ENCODE measurements at regions not wholly inside any gene's neighbourhood (a gene's known extent, or its start where the extent isn't known, plus 50 kb on each side); places are given as distances from the start of the nearest gene placed in this dataset.
A peak's percentile ranks its signal among the peaks of the same experiment; 100 is the strongest.

DNA sequence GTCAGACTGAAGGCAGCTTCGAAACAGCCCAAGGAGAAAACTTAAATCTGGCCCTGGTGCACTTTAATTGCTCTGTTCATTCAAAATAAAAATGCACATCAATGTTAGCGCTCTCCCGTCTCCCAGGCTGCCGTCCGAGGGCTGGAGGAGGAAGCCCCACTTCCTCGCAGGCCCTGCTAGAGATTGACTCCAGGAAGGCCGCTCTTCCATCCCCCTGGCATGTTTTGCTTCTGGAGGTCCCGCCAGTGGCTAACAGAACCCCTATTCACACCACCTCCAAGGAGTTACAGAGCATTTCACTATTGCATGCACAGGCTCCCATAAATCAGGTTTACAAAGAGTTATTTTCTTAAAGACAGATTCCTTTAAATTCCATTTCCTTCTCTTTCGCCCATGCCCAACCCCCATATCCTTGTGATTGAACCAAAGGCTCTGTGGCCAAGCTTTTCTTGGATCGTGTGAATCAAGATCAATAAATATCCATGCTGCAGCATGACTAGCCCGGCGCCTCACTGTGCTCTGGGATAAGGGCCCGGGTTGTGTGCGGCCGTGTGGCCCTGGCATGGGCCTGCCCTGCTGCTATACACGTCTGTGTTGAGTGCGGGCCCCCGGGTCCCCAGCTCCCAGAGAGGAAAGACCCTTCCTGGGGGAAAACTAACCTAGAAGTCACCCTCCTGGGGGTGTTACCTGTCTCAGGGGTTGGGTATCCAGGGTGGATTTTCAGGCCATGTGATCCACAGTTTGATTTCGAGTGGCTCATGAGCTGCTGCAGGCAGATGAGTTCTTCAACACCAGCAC, 118.7 kb upstream of the GDF10 start:
- DNase-seq (ENCODE audit: low spot score in 2 of 2): no peak
- H3K4me1 ChIP-seq: peaks cover 19% of the 10 kb centered on the region
- WGBS: 93% methylated on average over 19 of the region's 19 CpGs
- no peak overlapping the region for H3K27ac ChIP-seq
- no peak overlapping the region for H3K4me3 ChIP-seq
- H3K27me3 ChIP-seq: no peaks in the 10 kb centered on the region
- no peaks in the 10 kb centered on the region for H3K36me3 ChIP-seq
- H3K9me3 ChIP-seq: no peaks in the 10 kb centered on the region
- no peak for TF ChIP-seq POLR2AphosphoS5 (IDR thresholded peaks at IDR 0.05)
- TF ChIP-seq EP300 (IDR thresholded peaks at IDR 0.05): no peak
- TF ChIP-seq, protein P1, sequence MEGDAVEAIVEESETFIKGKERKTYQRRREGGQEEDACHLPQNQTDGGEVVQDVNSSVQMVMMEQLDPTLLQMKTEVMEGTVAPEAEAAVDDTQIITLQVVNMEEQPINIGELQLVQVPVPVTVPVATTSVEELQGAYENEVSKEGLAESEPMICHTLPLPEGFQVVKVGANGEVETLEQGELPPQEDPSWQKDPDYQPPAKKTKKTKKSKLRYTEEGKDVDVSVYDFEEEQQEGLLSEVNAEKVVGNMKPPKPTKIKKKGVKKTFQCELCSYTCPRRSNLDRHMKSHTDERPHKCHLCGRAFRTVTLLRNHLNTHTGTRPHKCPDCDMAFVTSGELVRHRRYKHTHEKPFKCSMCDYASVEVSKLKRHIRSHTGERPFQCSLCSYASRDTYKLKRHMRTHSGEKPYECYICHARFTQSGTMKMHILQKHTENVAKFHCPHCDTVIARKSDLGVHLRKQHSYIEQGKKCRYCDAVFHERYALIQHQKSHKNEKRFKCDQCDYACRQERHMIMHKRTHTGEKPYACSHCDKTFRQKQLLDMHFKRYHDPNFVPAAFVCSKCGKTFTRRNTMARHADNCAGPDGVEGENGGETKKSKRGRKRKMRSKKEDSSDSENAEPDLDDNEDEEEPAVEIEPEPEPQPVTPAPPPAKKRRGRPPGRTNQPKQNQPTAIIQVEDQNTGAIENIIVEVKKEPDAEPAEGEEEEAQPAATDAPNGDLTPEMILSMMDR (IDR thresholded peaks at IDR 0.05): no peak
- no peak for TF ChIP-seq POLR2A (IDR thresholded peaks at IDR 0.05)

DNA sequence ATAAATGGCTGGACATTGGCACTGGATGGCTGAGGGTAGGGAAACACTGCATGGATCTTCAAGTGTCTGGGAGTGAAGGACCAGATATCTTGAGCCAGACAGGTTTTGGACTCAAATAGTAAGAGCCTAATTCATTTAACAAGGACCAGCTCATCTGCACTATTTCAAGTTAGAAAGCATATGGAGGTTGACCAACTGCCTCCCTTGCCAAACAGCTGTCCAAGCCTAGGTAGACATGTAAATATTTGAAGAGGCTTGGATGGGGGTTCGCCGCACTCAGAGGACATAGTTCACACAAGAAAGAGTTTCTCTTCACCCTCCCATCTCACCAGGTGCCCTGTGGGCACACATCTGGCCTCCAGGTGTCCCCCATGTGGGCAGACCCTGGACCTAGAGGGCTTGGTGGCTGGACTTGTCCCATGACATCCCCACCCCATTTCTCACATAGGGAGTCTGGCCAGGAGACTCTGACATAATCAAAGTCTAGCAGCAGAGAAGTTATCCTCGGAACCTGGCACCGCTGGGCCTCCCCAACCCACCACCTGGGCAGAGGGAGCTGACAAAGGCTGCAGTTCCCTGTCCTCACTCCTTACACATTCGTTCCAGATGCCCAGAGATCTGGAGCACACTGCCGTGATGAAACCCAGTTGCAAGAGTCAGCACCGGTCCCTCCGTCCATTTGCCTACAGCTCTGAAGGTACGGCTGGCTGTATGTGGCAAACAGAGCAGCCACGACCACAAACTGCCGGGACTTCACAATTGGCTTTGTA, 116.9 kb upstream of the GDF10 start:
- WGBS: 75% methylated on average over 4 of the region's 11 CpGs
- H3K4me3 ChIP-seq: peak overlapping the region; percentile 28
- no peaks in the 10 kb centered on the region for H3K27me3 ChIP-seq
- no peaks in the 10 kb centered on the region for H3K9me3 ChIP-seq
- TF ChIP-seq POLR2A (IDR thresholded peaks at IDR 0.05): no peak
- TF ChIP-seq, protein P1 (IDR thresholded peaks at IDR 0.05): no peak
- TF ChIP-seq EP300 (IDR thresholded peaks at IDR 0.05): no peak
- TF ChIP-seq POLR2AphosphoS5 (IDR thresholded peaks at IDR 0.05): no peak
- peaks cover 19% of the 10 kb centered on the region for H3K4me1 ChIP-seq
- H3K36me3 ChIP-seq: no peaks in the 10 kb centered on the region
- peak overlapping the region; percentile 79 for H3K27ac ChIP-seq
- no peak for DNase-seq (ENCODE audit: low spot score in 2 of 2)

DNA sequence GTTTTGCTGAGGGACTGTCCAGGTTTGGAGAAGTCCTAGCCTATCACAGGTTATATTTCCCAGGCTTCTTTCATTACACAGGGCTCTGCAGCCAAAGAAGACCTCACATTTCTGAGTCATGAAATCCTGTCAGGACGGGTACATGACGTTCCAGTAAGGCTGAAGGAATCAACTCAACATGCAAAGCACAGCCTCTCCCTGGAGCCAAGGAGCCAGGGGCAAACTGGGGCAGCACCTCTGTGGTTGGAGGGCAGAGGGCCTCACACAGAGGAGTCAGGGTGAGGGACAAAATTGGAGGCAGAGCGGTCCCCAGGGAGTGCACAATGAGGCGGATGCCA, 116.3 kb upstream of the GDF10 start:
- TF ChIP-seq POLR2AphosphoS5 (IDR thresholded peaks at IDR 0.05): peak in 1 of 3 donors; percentile 80
- TF ChIP-seq, protein P1 (IDR thresholded peaks at IDR 0.05): no peak
- no peak for DNase-seq (ENCODE audit: low spot score in 2 of 2)
- Histone ChIP-seq H3K9me3 (no peaks in the 10 kb centered on the region), H3K36me3 (no peaks in the 10 kb centered on the region), H3K27me3 (no peaks in the 10 kb centered on the region), H3K27ac (peak overlapping the region; percentile 79), H3K4me3 (peak overlapping the region; percentile 28), H3K4me1 (peaks cover 19% of the 10 kb centered on the region)
- WGBS: 51% methylated on average over 3 of the region's 4 CpGs

DNA sequence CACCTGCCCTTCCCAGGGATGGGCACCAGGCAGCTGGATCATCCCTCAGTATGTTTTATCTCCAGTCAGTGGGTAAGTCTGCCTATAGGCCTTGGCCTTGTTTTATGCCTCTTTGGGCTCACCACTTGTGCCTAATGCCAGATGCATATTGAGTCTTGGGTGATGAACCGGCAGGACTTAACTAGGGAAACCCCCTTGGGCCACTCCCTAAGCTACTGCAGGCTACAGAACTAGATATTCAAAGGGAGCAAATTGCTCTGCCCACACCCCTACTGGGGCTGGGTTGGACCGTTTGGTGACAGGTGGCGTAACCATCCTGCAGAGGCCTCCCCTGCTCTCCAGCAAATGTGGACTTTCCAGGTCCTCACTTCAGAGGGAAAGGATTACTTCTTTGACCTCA, 115.7 kb upstream of the GDF10 start:
- 29% methylated on average over 3 of the region's 3 CpGs for WGBS
- H3K4me3 ChIP-seq: no peak overlapping the region
- H3K9me3 ChIP-seq: no peaks in the 10 kb centered on the region
- TF ChIP-seq, protein P1 (IDR thresholded peaks at IDR 0.05): no peak
- TF ChIP-seq EP300 (IDR thresholded peaks at IDR 0.05) (no peak), POLR2AphosphoS5 (IDR thresholded peaks at IDR 0.05) (no peak), POLR2A (IDR thresholded peaks at IDR 0.05) (no peak)
- peak overlapping the region; percentile 79 for H3K27ac ChIP-seq
- no peaks in the 10 kb centered on the region for H3K36me3 ChIP-seq
- H3K4me1 ChIP-seq: peaks cover 19% of the 10 kb centered on the region
- DNase-seq (ENCODE audit: low spot score in 2 of 2): no peak
- no peaks in the 10 kb centered on the region for H3K27me3 ChIP-seq

DNA sequence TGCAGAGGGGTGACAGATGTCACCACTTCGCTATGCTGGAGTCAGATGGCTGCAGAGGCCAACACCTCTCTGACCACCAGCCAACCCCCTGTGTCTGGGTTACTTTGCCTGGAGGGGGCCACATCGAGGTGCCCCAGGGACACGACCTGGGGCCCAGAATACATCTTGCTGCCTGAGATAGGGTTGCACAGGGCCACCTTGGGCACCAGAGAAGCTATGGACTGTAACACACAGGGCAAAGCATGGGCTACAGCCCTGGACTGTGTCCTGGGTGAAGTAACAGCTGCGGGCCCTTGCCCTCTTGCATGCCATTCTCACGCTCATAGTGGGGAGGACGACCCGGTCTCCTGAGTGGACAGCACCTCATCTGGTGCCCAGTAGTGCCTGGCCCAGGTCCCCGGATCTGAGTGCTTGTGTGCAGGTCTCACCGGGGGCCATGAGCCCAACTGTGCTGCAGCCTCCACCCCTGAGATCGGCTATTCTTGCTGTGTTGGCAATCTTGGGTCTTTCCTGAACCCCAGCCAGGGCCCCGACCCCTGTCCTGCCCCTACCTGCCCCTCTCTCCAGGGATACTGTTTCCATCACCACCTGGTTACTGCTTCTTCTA, 115.2 kb upstream of the GDF10 start:
- H3K9me3 ChIP-seq: no peaks in the 10 kb centered on the region
- peaks cover 19% of the 10 kb centered on the region for H3K4me1 ChIP-seq
- TF ChIP-seq POLR2A (IDR thresholded peaks at IDR 0.05) (no peak), EP300 (IDR thresholded peaks at IDR 0.05) (no peak), POLR2AphosphoS5 (IDR thresholded peaks at IDR 0.05) (no peak)
- TF ChIP-seq, protein P1 (IDR thresholded peaks at IDR 0.05): no peak
- no peaks in the 10 kb centered on the region for H3K27me3 ChIP-seq
- H3K4me3 ChIP-seq: no peak overlapping the region
- DNase-seq (ENCODE audit: low spot score in 2 of 2): no peak
- H3K36me3 ChIP-seq: no peaks in the 10 kb centered on the region
- 91% methylated on average over 8 of the region's 11 CpGs for WGBS
- no peak overlapping the region for H3K27ac ChIP-seq
